DND-41 (cell line): ENCODE measurements at regions not wholly inside any gene's neighbourhood (a gene's known extent, or its start where the extent isn't known, plus 50 kb on each side); places are given as distances from the start of the nearest gene placed in this dataset.

Experiments
- ATAC-seq: fragments of 200-7000 bp; cut with Tn5 transposase; 3 replicates; pipeline ENCODE4 v1.9.1; 2021; ENCODE audit warnings: low read depth; ENCODE audit not compliant: insufficient read depth
- DNase-seq: peaks from one replicate; pipeline ENCODE4 v3.0.0-alpha.2; 2020
- H2AFZ ChIP-seq: 2 replicates; pipeline ENCODE4 v1.6.0; 2012; ENCODE audit warnings: low read depth, low read length
- H3K27ac ChIP-seq: 2 replicates; pipeline ENCODE4 v1.5.1; 2012; ENCODE audit warnings: low read length, inconsistent platforms
- H3K27me3 ChIP-seq: fragments of 200-600 bp; sonication (generic); 2 replicates; pipeline ENCODE4 v1.6.0; 2012; ENCODE audit warnings: low read length, mild to moderate bottlenecking, inconsistent platforms; ENCODE audit not compliant: insufficient read depth, poor library complexity
- H3K36me3 ChIP-seq: 2 replicates; pipeline ENCODE4 v1.5.1; 2012; ENCODE audit warnings: low read length, inconsistent platforms; ENCODE audit not compliant: insufficient read depth
- H3K4me1 ChIP-seq: 2 replicates; pipeline ENCODE4 v1.5.1; 2012; ENCODE audit warnings: mild to moderate bottlenecking, low read length; ENCODE audit not compliant: insufficient read depth
- H3K4me2 ChIP-seq: 2 replicates; pipeline ENCODE4 v1.6.0; 2012; ENCODE audit warnings: mild to moderate bottlenecking, moderate library complexity, low read length, inconsistent platforms; ENCODE audit not compliant: insufficient read depth
- H3K4me3 ChIP-seq, 2 experiments: fragments of 200-600 bp in 1 of 2; shearing (Covaris generic) in 1 of 2; 2 replicates each; pipeline ENCODE4 v1.5.1; 2012 to 2016; ENCODE audit warnings: inconsistent platforms in 2 of 2, low read length in 2 of 2, mild to moderate bottlenecking in 2 of 2, low read depth in 1 of 2, moderate library complexity in 1 of 2
- H3K79me2 ChIP-seq: 2 replicates; pipeline ENCODE4 v1.6.0; 2012; ENCODE audit warnings: low read length, inconsistent platforms; ENCODE audit not compliant: insufficient read depth
- H3K9ac ChIP-seq: 2 replicates; pipeline ENCODE4 v1.6.0; 2012; ENCODE audit warnings: low read depth, mild to moderate bottlenecking, inconsistent platforms, low read length, moderate library complexity
- H3K9me3 ChIP-seq: 2 replicates; pipeline ENCODE4 v1.5.1; 2012; ENCODE audit warnings: low read length, moderate library complexity, mild to moderate bottlenecking, inconsistent platforms; ENCODE audit not compliant: insufficient read depth, severe bottlenecking
- H4K20me1 ChIP-seq: 2 replicates; pipeline ENCODE4 v1.6.0; 2012; ENCODE audit warnings: low read length; ENCODE audit not compliant: insufficient read depth
- EZH2 ChIP-seq: IDR thresholded peaks from 3 replicates; pipeline ENCODE4 v1.6.1; 2012; ENCODE audit warnings: borderline replicate concordance, low read depth, mild to moderate bottlenecking, moderate library complexity, low read length, inconsistent platforms; ENCODE audit not compliant: severe bottlenecking
- TF ChIP-seq, protein P1 (sequence below): IDR thresholded peaks from 2 replicates; pipeline ENCODE4 v1.5.1; 2012; ENCODE audit warnings: borderline replicate concordance, low read length, moderate library complexity, mild to moderate bottlenecking; ENCODE audit not compliant: poor library complexity, severe bottlenecking; ENCODE audit errors: extremely low read depth

DNA sequence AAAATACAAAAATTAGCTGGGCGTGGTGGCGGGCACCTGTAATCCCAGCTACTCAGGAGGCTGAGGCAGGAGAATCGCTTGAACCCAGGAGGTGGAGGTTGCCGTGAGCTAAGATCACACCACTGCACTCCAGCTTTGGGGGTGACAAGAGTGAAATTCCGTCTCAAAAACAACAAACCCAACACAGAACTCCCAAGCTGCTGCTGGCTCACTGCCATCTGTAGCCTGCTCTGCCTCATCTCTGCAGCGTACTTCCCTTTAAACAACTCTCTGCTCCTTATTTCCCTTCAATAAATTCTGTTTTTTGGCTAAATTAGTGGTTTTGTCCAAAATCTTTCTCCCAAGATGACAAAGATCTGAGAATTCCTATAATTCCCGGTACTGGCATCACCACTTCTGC, 189.2 kb upstream of the GALNT17 start:
- Histone ChIP-seq H2AFZ (no peak overlapping the region), H3K27ac (no peak overlapping the region), H3K79me2 (no peaks in the 10 kb centered on the region), H3K4me2 (no peak overlapping the region), H3K9ac (no peak overlapping the region), H3K4me3 (no peak overlapping the region), H4K20me1 (no peaks in the 10 kb centered on the region), H3K4me1 (no peaks in the 10 kb centered on the region), H3K9me3 (no peaks in the 10 kb centered on the region), H3K36me3 (no peaks in the 10 kb centered on the region), H3K27me3 (no peaks in the 10 kb centered on the region)
- DNase-seq (no peak), ATAC-seq (no peak)
- no peak for TF ChIP-seq EZH2
- TF ChIP-seq, protein P1, sequence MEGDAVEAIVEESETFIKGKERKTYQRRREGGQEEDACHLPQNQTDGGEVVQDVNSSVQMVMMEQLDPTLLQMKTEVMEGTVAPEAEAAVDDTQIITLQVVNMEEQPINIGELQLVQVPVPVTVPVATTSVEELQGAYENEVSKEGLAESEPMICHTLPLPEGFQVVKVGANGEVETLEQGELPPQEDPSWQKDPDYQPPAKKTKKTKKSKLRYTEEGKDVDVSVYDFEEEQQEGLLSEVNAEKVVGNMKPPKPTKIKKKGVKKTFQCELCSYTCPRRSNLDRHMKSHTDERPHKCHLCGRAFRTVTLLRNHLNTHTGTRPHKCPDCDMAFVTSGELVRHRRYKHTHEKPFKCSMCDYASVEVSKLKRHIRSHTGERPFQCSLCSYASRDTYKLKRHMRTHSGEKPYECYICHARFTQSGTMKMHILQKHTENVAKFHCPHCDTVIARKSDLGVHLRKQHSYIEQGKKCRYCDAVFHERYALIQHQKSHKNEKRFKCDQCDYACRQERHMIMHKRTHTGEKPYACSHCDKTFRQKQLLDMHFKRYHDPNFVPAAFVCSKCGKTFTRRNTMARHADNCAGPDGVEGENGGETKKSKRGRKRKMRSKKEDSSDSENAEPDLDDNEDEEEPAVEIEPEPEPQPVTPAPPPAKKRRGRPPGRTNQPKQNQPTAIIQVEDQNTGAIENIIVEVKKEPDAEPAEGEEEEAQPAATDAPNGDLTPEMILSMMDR, result no peak

DNA sequence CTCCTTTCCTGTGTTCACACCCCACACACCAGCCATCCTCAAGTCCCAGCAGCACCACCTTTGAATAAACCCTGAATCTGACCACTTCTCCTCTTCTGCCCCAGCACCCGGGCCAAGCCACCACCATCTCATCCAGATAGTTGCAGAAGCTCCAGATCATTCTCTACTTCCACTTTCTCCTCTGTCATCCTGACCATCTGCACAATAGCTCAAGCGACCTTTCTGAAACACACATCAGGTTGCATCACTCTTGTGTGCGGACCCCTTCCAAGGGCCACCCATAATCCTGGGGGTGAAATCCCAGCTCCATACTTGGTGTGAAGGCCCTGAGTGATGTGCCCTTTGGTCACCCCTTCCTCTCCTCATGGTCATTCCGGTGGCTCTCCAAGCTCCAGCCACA, 187.4 kb upstream of the GALNT17 start:
- Histone ChIP-seq H3K36me3 (no peaks in the 10 kb centered on the region), H3K79me2 (no peaks in the 10 kb centered on the region), H2AFZ (no peak overlapping the region), H3K27me3 (no peaks in the 10 kb centered on the region), H4K20me1 (no peaks in the 10 kb centered on the region), H3K4me1 (no peaks in the 10 kb centered on the region), H3K9ac (no peak overlapping the region), H3K9me3 (no peaks in the 10 kb centered on the region), H3K4me3 (no peak overlapping the region), H3K27ac (no peak overlapping the region), H3K4me2 (no peak overlapping the region)
- TF ChIP-seq, protein P1, result no peak
- no peak for TF ChIP-seq EZH2
- ATAC-seq (no peak), DNase-seq (no peak)

DNA sequence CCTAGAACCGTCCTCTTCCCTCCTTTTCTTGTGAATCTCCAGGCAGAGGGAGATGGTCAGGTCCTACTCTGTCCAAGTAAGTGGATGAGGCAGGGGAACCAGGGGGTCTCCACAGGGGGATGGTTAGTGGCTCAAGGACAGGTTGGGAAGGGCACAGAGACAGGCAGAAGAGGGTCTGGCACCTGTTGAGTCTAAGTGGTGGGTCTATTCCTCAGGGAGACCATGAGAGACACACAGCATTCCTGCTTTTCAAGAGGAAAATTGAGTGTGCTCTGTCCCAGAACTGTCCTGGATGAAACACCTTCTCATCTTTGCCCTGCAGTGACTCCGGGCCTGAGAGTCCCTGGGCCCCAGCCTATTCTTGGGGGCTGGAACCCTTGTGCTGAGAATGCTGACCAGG, 184.8 kb upstream of the GALNT17 start:
- no peaks in the 10 kb centered on the region for H3K79me2 ChIP-seq
- ATAC-seq (no peak), DNase-seq (no peak)
- no peaks in the 10 kb centered on the region for H3K27me3 ChIP-seq
- H3K4me3 ChIP-seq, result no peak overlapping the region
- no peak for TF ChIP-seq EZH2
- TF ChIP-seq, protein P1, result no peak
- H2AFZ ChIP-seq, result no peak overlapping the region
- no peak overlapping the region for H3K9ac ChIP-seq
- H3K4me2 ChIP-seq, result no peak overlapping the region
- no peak overlapping the region for H3K27ac ChIP-seq
- no peaks in the 10 kb centered on the region for H3K36me3 ChIP-seq
- no peaks in the 10 kb centered on the region for H4K20me1 ChIP-seq
- H3K9me3 ChIP-seq, result no peaks in the 10 kb centered on the region
- H3K4me1 ChIP-seq, result no peaks in the 10 kb centered on the region

DNA sequence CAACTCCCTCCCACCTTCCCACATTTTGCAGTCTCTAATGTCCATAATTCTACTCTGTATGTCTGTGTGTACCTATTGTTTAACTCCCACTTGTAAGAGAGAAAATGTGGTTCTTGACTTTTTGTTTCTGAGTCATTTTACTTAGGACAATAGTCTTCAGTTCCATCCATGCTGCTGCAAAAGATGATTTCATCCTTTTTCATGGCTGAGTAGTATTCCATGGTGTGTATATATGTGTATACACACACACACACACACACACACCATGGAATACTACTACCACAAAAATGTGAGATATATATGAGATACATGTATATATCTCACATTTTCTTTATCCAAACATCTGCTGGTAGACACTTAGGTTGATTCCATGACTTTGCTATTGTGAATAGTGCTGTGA, 182.1 kb upstream of the GALNT17 start:
- TF ChIP-seq, protein P1, result no peak
- no peak for TF ChIP-seq EZH2
- H3K4me2 ChIP-seq, result no peak overlapping the region
- no peak overlapping the region for H2AFZ ChIP-seq
- no peak for ATAC-seq
- no peaks in the 10 kb centered on the region for H3K27me3 ChIP-seq
- no peak for DNase-seq
- no peaks in the 10 kb centered on the region for H3K79me2 ChIP-seq
- H3K4me3 ChIP-seq, result no peak overlapping the region
- H3K9me3 ChIP-seq, result no peaks in the 10 kb centered on the region
- H3K4me1 ChIP-seq, result no peaks in the 10 kb centered on the region
- H3K9ac ChIP-seq, result no peak overlapping the region
- H4K20me1 ChIP-seq, result no peaks in the 10 kb centered on the region
- H3K36me3 ChIP-seq, result no peaks in the 10 kb centered on the region
- H3K27ac ChIP-seq, result no peak overlapping the region
